HG03354 (cell line): ENCODE measurements at regions not wholly inside any gene's neighbourhood (a gene's known extent, or its start where the extent isn't known, plus 50 kb on each side); places are given as distances from the start of the nearest gene placed in this dataset.

Experiments
- ATAC-seq: cut with Tn5 transposase; IDR thresholded peaks from one replicate; pipeline ENCODE4 v1.9.1; 2021; ENCODE audit warnings: mild to moderate bottlenecking; ENCODE audit not compliant: unreplicated experiment, poor library complexity, severe bottlenecking

DNA sequence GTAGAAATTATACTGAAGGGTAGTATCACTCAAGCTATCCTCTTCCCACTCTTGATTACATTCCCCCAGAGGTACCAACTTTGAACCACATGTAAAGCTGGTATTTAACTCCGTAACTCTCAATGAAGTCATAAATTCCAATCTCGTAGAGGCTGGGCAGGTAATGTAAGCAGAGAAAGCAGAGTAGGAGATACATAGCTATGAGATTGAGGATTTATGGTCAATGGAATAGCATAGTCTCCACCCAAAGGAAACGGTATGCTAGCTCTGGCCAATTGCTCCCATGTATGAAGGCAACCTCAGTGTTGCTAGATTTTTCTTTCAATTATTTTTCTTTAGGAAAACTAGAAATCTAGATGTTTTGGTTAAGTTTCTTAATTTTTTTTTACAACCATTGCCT is 163.1 kb upstream of the NRIP1 start:
- ATAC-seq: no peak

DNA sequence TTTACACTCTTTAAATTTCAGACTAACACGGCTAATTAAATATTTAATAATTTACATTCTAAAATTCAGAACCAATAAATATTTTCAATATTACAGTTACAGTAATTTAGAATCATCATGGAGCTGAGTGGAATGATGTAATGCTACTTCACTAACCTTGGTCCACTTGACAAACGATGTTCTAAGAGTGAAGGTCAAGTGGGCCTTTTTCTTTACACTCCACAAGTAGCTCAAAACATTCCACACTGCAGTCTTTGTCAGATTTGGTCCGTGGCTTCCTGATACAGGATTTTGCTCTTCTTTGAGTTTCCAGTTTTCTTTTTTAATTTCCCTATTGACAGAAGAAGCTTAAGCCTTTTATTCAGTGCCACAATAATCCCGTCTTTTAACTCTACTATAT is 164.6 kb upstream of the NRIP1 start:
- no peak for ATAC-seq

DNA sequence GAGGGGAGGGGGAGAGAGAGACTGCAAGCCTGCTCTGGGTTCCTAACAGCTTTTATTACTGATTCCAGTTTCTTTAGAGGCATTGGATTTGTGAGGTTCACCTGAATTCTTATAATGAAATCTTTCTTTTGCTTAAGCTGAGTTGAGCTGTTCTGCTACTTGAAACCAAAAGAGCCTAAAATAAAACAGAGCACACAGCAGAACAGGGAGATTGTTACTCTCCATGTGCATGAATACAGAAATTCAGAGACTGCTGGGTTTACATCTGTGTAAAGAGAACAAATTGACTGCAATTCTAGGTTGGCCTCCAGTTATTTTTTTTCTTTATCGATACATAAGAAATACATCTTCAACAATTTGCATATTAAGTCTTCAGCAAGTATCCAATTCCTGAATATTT is 168.8 kb upstream of the NRIP1 start:
- ATAC-seq: no peak

DNA sequence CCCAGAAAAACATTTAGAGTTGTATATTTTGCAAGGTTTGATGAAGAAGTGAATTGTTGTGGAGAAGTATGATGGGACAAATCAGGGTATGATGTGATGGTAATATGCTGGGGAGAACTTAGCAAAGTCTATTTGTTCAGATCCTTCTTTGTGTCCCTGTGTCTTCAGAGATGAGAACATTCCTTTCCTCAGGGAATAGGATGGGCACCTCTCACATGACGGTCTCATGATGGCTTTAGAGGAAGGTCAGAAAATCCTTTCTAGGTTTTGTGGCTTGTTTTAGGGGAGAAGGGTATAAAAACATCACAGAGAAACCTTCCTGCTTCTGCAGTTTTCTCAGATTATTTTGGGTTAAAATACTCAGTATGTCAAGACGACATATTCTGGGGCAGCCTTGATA is 171.3 kb upstream of the NRIP1 start:
- ATAC-seq: no peak

DNA sequence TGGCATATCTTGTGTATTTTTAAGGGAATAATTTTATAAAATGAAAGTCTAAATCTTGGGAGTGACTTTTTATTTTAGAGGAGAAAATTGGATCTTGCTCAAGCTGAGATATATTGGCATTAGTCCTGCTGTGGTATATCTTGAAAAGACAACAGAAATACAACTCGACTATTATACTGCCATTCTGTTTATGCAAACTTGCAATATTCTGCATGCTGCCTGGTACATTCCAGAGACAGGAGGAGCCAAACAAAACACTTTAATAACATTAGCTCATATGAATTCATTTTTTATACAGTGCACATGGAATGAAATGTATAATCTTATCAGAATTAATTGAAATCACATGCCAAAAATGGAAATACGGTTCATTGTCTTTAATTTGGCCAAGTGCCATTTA is 176.0 kb upstream of the NRIP1 start:
- ATAC-seq: no peak

DNA sequence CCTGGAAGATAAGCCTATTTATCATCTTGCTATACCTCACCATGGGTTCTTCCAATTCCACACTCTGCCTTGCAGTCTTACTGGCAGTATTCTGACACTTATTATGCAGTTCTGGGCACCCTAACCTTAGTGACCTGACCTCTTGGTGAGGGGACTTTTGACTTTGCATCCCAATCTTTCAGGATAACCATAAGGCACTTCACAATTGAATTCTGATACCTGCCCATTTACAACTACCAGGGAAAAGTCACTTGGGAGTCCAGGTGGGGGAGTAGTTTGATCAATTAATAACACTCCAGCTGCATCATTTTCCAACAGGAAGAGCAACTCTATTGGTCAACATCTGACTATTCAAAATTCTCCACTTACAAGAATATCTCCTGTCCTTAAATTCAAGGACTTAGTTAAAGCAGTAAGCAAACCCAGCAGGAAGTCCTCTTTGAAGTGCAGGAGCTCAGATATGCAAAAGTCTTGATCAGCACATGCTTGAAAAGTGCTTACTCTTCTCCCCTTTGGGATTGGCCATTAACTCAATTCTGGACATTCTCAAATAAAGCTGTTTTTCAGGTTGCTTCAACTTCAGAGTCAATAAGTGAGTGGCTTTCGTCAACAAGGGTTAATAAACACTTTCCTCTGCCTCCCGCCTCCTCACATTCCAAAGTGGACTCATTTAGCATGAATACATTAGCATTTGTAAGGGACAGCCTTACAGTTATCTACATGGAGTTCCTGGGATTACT is 177.4 kb upstream of the NRIP1 start:
- no peak for ATAC-seq

DNA sequence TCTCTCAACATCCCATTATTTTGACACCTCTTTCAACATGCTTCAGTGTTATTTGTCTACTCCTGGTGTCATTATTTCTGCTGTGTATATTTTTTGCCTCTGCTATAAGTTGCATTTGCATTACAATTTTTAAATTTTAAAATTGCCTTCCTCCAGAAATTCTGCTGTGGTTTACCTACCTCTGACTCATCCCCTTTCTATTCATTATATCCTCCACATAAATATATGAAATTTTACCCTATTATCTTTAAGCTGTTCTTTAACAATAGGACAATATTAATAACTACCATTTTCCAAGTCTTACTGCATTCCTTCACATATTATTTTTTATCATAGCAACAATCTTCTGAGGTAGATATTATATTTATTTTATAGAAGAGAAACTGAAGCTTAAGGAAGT is 178.1 kb upstream of the NRIP1 start:
- ATAC-seq: no peak

DNA sequence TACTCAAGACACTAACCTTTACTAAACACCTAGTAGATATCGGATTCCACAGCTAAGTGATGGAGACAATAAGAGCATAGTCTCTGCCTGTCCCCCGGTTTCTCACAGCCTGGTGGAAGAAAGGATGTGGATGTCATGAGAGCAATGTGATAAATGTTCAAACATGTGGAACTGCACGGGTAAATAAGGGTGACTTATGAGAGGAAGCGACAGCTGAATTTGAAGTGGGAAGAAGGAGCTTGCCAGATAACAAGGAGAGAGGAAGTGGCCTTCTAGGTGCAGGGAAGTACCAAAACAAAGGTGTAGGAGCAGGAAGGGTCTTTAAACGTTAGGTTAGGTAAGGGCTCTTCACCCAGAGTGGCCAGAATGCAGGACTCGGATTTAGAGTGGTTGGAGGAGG is 178.6 kb upstream of the NRIP1 start:
- ATAC-seq: no peak

DNA sequence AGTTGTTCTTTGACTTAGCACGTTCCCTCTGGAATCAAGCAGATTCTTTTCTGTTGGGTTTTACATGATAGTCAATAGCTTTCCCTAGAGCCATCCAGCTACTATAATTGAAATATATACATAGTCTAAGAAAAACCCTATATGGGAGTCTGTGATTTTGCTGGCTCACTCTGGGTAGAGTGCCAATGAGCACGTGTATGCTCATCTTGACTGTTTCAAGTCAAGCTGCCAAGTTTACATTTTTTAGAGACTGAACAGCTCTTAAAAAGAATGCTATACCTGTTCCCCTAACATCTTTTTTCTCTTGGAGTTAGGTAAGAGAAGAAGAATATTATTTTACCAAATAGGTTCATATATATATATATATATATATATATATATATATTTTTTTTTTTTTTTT is 182.8 kb upstream of the NRIP1 start:
- no peak for ATAC-seq

DNA sequence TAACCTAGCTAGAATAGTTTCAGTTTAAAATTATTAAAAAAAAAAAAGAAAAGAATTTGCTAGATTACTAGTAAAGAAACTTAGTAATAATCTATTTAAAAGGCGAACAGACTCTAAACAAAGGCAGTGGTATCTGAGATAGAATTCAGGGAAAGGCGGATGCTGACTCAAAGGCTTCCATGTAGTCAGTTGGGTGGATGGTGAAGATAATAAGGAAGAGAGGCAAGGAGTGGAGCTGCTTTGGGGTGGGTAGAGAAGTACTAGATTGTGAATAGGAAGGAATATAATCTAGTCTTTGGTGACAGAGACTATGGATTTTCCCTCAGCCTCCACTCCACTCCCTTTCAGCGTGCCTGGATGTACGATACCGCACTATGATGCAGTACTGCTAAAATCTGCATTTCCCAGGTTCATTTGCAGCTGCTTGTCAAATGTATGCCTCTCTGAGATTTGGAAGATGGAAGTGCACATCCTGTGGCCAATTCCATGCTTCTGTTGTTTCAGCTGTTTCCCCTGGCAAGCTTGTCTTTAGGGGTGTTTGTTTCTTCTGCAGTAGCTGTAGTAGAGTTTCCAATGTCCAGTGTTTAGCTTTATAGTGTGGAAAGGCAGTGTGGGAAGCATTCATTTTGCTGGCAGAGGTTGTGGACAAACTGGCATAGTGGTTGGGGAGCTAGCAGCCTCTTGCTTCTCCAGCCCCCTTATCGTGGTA is 184.6 kb upstream of the NRIP1 start:
- no peak for ATAC-seq

DNA sequence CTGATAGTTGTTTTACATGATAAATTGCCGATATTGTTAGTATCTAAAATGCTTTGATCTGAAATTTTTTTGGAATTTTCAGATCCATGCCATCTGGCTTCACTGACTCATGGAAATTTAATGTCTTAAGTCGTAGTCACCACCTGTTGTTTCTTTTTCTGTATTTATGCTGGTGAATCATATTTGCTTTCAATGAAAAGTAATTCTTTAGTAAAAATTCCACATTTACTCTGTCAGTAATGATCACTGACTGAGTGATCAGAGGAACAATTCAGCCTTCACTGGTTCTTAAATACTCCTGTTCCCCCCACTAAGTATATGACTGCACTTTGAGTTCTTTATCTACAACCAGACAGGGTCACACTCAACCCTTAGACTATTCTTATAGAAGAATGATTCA is 185.6 kb upstream of the NRIP1 start:
- no peak for ATAC-seq

DNA sequence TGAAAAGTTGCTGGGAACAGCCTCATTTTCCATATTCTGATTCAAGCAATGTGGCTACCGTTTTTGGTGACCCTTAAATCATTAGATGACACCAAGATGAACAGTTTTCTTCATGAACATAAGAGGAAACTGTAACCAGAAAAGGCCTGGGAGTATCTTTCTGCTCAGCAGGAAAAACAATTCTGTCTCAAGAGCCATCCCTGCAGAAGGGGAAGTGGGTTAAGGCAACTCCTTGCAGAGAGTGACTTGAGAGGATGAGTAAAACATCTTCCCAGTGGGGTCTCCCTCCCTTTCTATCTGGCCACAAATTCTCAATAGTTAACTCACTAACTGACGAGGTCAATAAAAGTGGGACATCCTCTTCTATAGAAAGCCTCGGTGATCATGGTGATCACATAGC is 187.6 kb upstream of the NRIP1 start:
- no peak for ATAC-seq

DNA sequence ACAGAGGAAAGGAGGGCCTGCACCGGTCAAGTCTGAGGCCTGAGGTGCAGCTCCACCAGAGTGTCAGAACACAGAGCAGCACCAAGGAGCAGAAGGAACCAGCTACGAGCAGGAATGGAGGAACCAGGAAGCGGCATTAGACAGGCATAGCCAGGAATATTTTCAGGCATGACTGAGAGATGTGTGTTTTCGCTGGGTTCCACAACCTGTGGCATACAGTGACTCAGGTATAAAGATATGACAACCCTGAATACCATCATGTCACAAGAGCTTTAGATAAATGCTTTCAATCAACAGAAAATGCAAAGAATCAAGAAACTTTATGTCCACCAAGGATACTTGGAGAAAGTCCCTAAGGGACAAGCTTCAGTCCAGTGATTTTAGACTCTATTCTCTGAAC is 189.3 kb upstream of the NRIP1 start:
- no peak for ATAC-seq

DNA sequence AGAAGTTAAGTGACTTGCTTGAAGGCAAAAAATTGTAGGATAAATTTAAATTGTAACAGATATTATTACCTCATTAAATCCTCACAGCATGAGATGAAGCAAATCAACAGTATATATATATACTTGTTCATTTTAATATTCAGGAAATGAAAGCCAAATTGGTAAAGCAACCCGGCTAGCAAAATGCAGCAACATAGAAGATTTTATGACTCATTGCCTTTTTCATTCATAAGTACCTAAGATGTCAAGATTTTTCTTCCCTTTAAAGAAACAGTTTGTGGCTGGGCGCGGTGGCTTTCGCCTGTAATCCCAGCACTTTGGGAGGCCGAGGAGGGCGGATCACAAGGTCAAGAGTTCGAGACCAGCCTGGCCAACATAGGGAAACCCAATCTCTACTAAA is 190.5 kb upstream of the NRIP1 start:
- ATAC-seq: no peak

DNA sequence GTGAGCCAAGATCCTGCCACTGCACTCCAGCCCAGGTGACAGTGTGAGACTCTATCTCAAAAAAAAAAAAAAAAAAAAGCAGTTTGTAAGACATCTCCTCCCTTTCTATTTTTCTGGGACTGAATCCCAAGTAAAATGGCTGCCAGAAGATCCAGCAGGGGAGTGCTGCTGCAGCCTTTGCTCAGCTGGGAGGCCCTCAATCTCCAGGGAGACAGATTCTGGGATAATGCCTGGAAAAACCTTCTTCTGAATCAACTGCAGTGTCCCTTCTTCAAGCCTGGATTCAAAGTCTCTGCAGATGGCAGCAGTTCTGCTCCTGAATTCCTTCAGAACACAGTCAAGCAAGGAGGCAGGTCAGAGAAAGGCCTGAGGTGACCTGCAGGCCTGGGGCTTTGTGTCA is 191.0 kb upstream of the NRIP1 start:
- no peak for ATAC-seq

DNA sequence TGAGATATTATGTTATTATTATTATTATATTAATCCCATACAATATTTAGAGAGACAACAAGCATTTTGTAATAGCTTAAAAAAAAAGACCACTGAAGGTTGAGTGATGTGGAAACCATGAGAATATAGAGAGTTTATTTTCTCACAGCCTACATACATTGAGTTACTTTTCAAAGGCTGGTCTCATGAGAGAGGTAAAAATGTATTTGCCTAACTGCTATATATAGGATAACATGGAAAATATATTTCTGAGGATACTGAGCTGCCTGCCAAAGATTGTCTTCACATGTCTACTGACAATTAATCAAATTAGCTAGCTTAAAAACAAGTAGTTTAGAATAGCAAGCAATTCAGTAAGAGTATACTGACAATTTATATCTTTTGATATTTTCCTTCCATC is 192.2 kb upstream of the NRIP1 start:
- ATAC-seq: no peak

DNA sequence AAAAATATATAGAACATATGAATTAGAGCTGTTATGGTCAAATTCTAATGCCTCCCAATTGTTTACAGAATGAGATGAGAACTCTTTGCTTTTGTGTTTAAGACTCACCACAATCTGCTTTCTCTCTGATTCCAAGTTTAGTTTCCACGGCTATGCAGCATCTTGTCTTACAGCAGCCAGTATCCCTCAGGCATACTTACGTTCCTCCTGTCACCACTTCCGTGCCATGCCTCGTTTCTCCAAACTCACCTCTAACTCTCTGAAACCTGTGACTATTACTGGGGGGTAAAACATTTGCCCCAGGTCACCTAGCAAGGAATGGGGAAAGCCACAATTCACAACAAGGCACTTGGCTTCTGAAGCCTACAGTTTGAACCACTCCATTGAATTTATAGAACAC is 192.8 kb upstream of the NRIP1 start:
- ATAC-seq: no peak

DNA sequence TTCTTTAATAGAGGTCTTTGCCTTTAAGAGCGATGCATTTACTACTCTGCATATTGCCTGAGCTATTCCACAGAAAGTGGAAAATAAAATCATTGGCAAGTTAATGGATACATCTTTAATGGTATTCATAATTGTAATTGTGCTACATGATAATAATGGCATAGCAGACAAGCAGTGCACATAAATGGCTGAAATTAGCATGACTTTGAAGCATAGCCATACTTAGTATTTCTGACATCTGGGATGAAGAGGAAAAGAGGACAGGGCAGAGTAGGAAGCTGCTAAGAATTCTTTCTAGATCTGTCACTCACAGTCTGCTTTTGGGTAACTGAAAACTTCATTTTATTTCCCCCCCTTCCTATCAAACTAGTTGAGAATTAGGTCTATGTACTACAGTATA is 195.0 kb upstream of the NRIP1 start:
- no peak for ATAC-seq

DNA sequence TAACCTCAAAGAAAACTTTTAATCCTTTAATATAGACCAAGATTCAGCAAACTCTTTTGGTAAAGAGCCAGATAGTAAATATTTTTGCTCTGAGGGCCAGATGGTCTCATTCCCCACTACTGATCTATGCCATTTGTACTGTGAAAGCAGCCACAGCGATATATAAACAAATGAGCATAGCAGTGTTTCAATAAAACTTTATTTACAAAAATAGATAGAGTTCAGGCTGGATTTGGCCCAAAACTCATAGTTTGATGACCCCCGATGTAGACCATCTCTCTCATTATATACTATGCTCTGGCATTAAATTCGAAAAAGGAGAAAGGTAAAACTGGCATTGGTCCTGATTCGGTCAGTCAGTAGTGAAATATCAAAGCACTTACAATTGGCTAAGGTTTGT is 195.8 kb upstream of the NRIP1 start:
- no peak for ATAC-seq

DNA sequence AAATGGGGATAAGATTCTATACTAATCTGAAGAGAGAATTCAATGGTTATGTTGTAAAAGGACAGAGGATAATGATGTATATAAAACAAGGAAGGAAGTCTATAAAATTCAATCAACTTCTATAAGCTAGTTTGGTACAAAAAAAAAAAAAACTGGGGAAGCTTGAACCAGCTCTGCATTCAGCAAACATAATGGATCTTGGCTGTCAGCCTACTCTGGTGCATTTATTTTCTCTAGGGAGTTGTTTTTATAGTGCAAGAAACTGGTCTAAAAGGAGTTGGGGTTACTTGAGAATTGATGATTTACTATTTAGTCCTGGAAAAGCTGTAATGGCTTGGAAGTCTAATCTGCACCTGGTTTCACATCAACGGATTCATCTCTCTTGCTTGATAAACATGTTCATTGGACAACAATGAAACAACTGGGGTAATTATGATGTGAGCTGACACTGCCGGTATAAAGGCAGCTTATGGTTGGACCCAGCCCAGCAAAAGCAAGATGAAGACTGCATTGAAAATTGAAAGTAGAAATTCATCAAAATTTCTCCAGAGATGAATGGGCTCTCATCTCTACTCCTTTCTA is 199.4 kb upstream of the NRIP1 start:
- ATAC-seq: no peak

DNA sequence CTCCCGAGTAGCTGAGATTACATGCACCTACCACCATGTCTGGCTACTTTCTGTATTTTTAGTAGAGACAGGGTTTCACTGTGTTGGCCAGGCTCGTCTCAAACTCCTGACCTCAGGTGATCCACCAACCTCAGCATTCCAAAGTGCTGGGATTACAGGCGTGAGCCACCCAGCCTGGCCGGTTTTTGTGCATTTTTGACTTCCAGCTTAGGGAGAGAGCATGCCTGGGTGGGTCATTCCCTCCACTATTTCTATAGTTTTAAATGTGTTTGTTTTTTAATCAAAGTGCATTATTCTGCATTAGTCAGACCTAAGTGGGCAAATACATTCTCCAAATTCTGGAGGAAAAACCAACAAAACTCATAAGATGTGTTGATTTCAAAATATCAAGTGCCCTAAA is 207.4 kb upstream of the NRIP1 start:
- no peak for ATAC-seq
